Mucosa of stomach (tissue), 1 donor: ENCODE measurements at regions not wholly inside any gene's neighbourhood (a gene's known extent, or its start where the extent isn't known, plus 50 kb on each side); places are given as distances from the start of the nearest gene placed in this dataset.

Source experiments
- H3K27me3 ChIP-seq: one replicate; pipeline ENCODE4 v1.7.0; 2013; ENCODE audit warnings: mild to moderate bottlenecking, low read length; ENCODE audit not compliant: control insufficient read depth, insufficient read depth
- H3K36me3 ChIP-seq: one replicate; pipeline ENCODE4 v1.7.0; 2013; ENCODE audit warnings: low read length; ENCODE audit not compliant: control insufficient read depth, insufficient read depth
- H3K4me1 ChIP-seq: one replicate; pipeline ENCODE4 v1.7.0; 2013; ENCODE audit warnings: mild to moderate bottlenecking, low read length; ENCODE audit not compliant: control insufficient read depth, insufficient read depth
- H3K4me3 ChIP-seq: one replicate; pipeline ENCODE4 v1.7.0; 2013; ENCODE audit warnings: low read length
- H3K9ac ChIP-seq: one replicate; pipeline ENCODE4 v1.7.0; 2013; ENCODE audit warnings: mild to moderate bottlenecking, low read length, moderate library complexity
- H3K9me3 ChIP-seq: one replicate; pipeline ENCODE4 v1.7.0; 2013; ENCODE audit warnings: mild to moderate bottlenecking, low read length, moderate library complexity; ENCODE audit not compliant: control insufficient read depth
- donor health status: Pancreatic carcinoma.

DNA sequence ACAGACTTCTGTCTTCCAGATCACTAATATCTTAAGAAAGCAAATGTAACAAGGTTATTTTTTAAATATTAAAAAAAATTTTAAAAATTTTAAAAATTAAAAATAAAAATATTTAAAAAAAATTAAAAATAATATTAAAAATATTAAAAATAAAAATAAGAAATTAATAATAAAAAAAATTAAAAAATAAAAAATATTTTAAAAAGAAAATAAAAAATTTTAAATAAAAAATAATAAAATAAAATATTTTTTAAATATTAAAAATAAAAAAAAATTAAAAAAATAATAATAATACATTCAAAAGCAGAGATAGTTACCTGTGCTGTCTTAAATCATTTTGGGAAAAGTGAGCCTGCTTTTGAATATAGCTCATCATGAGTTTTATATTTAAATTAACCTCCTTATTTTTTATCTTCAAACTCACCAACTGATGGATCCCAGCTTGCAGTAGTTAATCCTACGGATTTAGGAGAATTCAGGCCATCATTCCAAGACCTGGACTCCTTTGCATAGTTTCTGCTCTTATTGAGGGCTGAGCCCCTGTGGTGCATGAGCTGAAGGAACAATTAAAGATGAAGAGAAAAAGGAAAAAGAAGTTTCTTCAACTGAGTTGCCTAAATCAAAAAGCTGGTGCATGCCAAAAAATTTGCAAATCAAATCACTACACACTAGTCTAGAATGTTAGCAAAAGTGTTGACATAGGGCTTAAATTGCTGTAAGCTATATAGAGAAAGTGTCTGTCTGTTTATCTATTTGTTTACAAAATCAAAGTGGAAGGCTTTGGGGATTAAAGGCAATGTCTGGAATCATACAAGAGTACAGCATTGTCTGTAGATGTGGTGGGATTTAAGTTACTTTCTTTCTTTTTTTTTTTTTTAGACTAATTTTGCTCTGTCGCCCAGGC lies 50.5 kb upstream of the ZNF438 start:
- no peaks in the 10 kb centered on the region for H3K36me3 ChIP-seq
- H3K4me1 ChIP-seq, result peaks cover 4% of the 10 kb centered on the region
- H3K9me3 ChIP-seq, result no peaks in the 10 kb centered on the region
- no peak overlapping the region for H3K9ac ChIP-seq
- H3K27me3 ChIP-seq, result no peaks in the 10 kb centered on the region
- no peak overlapping the region for H3K4me3 ChIP-seq

DNA sequence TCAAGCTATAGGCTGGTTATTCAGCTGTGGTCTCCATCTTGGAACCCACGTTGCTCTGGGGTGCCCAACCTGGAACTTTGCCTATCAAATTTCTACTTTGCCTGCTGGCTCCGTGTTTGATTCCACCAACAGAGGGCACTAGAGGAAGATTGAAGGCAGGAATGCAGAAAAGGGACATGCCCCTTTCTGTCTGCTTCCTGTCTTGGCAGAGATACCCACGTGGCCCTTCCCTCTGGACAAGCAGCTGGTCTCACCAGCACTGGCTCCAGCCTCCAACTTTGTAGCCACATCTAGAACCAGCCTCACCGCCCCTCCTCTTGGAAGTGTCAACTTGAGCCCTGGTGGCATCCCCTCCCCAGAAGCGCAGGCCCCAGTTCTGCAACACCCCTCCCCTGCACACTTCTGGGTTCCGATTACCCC lies 52.1 kb upstream of the ZNF438 start:
- Histone ChIP-seq H3K27me3 (no peaks in the 10 kb centered on the region), H3K9me3 (no peaks in the 10 kb centered on the region), H3K9ac (no peak overlapping the region), H3K4me3 (no peak overlapping the region), H3K36me3 (no peaks in the 10 kb centered on the region), H3K4me1 (peaks cover 4% of the 10 kb centered on the region)

DNA sequence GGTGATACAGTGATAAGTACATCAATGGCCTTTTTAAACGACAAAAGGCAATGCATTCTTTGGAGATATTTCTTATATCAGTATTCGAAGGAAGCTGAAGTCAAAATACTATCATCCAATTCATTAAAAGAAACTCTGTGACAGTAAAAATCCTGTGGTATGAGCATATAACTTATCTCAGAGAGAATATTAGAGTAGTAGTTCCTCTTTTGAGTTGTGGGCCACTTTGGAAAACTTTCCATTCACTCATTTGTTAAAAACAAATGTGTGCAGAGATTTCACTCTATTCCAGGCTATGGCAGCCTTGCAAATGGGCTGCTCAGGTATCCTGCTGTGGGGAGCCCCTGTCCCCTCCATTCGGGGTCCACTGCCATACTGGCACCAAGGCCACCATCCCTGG lies 55.3 kb upstream of the ZNF438 start:
- Histone ChIP-seq H3K27me3 (no peaks in the 10 kb centered on the region), H3K4me3 (no peak overlapping the region), H3K9ac (no peak overlapping the region), H3K9me3 (no peaks in the 10 kb centered on the region), H3K36me3 (no peaks in the 10 kb centered on the region), H3K4me1 (peaks cover 4% of the 10 kb centered on the region)

DNA sequence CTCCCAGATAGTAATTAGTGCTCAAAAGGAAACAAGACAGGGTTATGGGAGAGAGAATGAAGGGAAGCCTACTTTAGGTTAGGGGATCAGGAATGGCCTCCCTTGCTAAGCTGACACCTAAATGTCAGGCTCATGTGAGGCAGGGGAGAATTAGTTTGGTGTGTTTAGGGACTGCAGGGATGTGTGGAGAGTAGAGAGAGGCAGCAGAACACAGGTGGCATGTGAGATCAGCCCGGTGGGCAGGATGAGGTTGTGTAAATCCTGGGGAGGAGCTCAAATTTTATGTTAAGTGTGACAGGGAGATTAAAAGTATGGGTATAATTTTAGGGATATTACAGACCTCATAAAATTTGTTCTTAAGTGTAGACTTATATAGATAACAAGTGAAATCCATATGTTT lies 56.2 kb upstream of the ZNF438 start:
- Histone ChIP-seq H3K9me3 (no peaks in the 10 kb centered on the region), H3K4me3 (no peak overlapping the region), H3K9ac (no peak overlapping the region), H3K36me3 (no peaks in the 10 kb centered on the region), H3K27me3 (no peaks in the 10 kb centered on the region), H3K4me1 (peaks cover 4% of the 10 kb centered on the region)

DNA sequence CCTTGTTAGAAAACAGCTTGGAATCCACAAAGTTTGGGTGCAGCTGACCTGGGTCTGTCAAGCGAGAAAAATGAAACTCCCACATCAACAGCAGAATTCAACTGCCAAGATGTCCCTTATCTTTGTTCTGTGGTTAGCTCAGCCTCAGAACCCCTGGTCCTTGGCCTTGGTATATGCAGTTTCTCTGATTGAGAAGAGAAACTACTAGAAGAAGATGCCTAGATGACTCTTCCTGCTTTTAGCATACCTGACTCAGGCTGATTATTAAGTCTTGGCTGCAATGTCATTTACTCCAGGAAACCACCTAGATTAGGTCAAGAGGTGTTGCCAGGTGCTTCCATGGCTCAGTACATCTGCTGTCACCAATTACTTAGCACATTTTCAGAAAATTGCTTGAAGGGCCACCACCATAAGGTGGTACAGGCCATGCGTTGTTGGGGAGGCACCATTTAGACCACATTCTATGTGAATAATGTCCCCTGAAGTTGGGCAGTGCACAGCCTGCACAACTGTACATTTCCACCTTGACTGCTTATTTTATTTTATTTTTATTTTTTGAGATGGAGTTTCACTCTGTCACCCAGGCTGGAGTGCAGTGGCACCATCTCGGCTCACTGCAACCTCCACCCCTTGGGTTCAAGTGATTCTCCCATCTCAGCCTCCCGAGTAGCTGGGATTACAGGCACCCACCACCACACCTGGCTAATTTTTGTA lies 59.4 kb upstream of the ZNF438 start:
- Histone ChIP-seq H3K4me1 (no peaks in the 10 kb centered on the region), H3K36me3 (no peaks in the 10 kb centered on the region), H3K27me3 (peaks cover 4% of the 10 kb centered on the region), H3K9ac (no peak overlapping the region), H3K4me3 (no peak overlapping the region), H3K9me3 (no peaks in the 10 kb centered on the region)

DNA sequence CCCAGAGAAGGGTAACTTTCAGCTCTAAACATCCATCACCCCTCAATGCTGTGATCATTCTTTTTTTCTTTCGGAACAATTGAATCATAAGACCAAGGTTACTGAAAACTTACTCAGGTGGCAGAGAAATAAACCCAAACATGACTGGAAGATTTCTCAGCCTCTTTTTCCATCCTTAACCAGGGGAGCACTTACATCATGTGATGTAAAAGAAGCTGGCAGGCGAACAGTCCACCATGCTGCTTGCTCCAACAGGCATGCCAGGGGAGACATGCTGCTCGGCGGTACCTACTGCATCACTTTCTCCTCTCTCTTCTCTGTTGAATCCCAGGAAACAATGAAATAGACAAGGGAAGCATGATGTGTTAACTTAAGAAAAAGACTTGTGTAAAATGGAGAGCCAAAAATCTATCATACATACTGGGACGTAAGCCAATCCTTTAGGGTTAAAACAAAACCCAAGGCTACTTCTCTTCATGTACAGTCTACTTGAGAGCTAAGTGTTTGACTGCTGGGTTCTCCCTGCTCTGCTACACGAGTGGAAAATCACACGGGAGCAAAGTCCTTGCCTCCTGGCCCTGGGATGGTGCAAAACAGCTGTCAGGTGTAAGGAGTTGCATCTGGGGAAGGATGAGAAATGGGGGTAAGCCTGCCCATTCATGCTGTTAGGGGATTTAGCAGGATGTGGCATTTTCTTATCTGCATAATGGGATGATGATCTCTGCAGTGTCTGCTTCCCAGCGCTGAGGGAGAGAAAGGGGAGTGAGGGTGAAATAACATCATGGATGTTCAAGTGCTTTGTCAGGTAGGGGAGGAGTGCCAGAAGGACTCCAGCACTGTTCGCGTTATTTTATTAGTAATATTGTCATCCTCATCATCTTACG lies 64.3 kb upstream of the ZNF438 start:
- peaks cover 10% of the 10 kb centered on the region for H3K4me1 ChIP-seq
- no peak overlapping the region for H3K9ac ChIP-seq
- H3K9me3 ChIP-seq, result no peaks in the 10 kb centered on the region
- H3K36me3 ChIP-seq, result no peaks in the 10 kb centered on the region
- H3K4me3 ChIP-seq, result no peak overlapping the region
- H3K27me3 ChIP-seq, result peaks cover 4% of the 10 kb centered on the region

DNA sequence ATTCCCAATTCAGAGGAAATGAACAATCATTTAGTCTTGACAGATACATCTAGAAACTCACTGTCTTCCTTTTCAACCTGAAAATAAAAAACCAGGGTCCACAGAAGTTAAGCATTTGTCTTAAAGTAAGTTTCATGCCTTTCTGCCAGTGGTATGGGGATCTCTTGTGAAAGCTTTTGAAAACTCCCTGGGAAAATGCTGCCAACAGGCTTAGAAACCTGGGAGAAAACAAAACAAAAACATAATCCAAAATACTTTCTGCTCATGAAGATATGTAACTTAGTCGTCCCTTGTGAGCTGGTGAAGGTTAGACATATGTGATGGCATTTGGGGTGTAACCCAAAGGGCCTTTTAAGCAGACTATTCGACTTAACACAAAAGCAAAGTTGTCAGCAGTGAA lies 66.4 kb upstream of the ZNF438 start:
- H3K4me3 ChIP-seq, result no peak overlapping the region
- H3K4me1 ChIP-seq, result peaks cover 11% of the 10 kb centered on the region
- H3K9me3 ChIP-seq, result no peaks in the 10 kb centered on the region
- no peaks in the 10 kb centered on the region for H3K36me3 ChIP-seq
- H3K9ac ChIP-seq, result no peak overlapping the region
- peaks cover 4% of the 10 kb centered on the region for H3K27me3 ChIP-seq

DNA sequence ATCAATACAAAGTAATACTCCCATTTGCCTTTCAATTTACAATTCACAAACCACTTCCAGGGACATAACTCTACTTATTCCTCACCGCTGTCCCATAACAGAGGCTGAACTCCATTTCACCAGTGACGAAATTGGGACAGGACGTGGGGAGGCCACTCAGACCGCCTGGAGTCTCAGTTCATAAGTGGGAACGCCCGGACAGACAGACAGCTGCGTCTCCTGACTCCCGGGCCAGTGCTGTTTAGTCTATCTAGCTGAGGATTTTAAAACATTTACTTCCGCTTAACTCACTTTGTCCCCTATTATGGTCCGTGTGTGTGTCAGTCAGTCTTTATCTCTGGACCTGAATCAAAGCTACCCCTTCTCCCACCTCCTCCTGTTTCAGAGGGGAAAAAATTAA lies 67.4 kb upstream of the ZNF438 start:
- Histone ChIP-seq H3K4me1 (peaks cover 11% of the 10 kb centered on the region), H3K9me3 (no peaks in the 10 kb centered on the region), H3K36me3 (no peaks in the 10 kb centered on the region), H3K27me3 (no peaks in the 10 kb centered on the region), H3K4me3 (no peak overlapping the region), H3K9ac (no peak overlapping the region)

DNA sequence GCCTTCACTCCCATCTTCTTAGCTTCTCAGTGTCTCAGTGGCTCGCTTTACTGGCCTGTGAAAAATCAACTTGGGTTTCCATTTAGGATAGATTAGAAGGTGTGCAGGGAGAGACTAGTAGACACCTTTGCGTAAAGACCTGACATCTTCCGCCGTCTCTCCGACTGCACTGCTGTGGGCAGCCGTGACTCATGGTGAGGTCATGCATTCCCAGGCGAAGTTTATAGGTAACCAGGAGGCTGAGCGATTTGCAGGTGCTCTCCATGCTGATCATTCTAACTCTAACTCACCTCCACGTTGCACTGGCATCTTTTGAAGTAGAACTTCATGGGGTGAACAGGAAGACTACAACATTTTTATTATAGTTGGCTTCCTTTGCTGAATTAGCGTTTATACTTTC lies 68.0 kb upstream of the ZNF438 start:
- Histone ChIP-seq H3K9ac (no peak overlapping the region), H3K36me3 (no peaks in the 10 kb centered on the region), H3K4me3 (no peak overlapping the region), H3K27me3 (no peaks in the 10 kb centered on the region), H3K9me3 (no peaks in the 10 kb centered on the region), H3K4me1 (peaks cover 11% of the 10 kb centered on the region)

DNA sequence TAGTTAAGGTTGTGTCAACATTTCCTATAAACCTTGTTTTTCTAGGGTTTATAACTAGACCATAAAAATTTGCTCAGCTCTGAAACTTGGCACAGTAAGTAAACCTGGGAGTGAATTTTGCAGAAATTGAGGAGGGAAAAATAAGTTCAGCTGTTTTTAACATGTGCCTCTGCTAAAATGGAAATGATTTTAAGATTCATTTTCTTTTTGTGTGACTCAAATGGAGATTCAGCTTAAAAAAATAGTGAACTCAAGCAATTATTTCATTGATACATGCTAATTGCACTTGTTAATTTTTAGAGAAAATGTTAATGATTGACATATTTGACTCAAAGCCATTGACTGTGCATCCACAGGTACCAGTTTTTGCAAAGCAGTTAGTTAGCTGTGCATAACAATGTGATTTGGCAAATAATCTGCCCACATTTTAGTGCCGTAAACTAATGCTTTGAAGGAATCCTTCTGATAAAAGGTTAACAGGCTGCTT lies 68.5 kb upstream of the ZNF438 start:
- Histone ChIP-seq H3K9ac (no peak overlapping the region), H3K4me3 (no peak overlapping the region), H3K9me3 (no peaks in the 10 kb centered on the region), H3K4me1 (peaks cover 11% of the 10 kb centered on the region), H3K27me3 (no peaks in the 10 kb centered on the region), H3K36me3 (no peaks in the 10 kb centered on the region)

DNA sequence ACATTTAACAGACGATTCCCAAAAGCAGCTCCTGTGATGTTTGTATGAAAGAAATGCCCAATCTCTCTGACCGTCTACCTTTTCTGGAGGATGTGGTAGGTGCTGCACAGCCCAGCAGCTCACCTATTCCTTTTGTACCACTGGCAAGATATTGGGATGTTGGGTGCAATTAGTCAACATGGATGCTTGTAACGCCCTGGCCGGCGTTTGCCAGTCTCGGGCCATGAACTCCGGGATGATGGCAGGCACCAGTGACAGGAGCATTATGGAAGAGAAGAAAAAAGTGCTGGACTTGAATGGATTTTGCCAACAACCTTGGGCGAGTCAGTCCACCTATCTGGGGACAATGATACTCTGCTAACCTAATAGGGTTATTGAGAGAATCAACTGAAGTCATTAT lies 69.0 kb upstream of the ZNF438 start:
- Histone ChIP-seq H3K9me3 (no peaks in the 10 kb centered on the region), H3K27me3 (no peaks in the 10 kb centered on the region), H3K36me3 (no peaks in the 10 kb centered on the region), H3K4me1 (peaks cover 11% of the 10 kb centered on the region), H3K4me3 (no peak overlapping the region), H3K9ac (no peak overlapping the region)
